NCI-H2227 (cell line): ENCODE measurements at regions not wholly inside any gene's neighbourhood (a gene's known extent, or its start where the extent isn't known, plus 50 kb on each side); places are given as distances from the start of the nearest gene placed in this dataset.
A peak's percentile ranks its signal among the peaks of the same experiment; 100 is the strongest.
"Not testable (repeated sequence)": the region's sequence is repeated elsewhere in the genome, so short reads cannot be mapped to it uniquely, and the experiment has no call there.

Source experiments
- DNase-seq: peaks from one replicate; lab custom pipeline; 2025; ENCODE audit not compliant: unreplicated experiment; lab: John Stamatoyannopoulos, UW

- not testable (repeated sequence) for DNase-seq
These were observed 201.3 kb downstream of the LIPI start for GRCh38 chr21:14009238-14009981.

DNA sequence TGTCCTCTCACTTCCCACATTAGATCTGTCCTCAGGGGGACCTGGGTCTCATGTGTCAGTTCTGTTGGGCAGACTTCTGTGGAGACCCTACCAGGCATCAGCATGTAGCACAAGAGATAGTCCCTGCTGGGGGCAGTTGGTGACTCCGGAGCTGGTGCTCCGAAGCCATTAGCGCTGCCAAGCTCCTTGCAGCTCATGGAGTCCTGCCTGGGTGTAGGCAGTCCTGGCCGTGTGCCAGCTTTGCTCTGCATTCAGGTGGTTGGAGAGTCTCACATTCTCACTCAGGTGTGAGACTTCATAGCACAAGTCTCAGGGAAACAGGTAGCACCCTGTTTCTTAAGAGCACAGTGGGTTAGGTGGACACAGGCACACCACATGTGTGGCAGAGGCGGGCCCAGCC lies 202.3 kb downstream of the LIPI start:
- not testable (repeated sequence) for DNase-seq

GRCh38 chr21:14008006-14008405 lies 202.7 kb downstream of the LIPI start:
- not testable (repeated sequence) for DNase-seq

- not testable (repeated sequence) for DNase-seq
These were observed 204.6 kb downstream of the LIPI start for GRCh38 chr21:14006144-14006543.

GRCh38 chr21:13986996-13987958 lies 223.5 kb downstream of the LIPI start:
- DNase-seq, result not testable (repeated sequence)

DNA sequence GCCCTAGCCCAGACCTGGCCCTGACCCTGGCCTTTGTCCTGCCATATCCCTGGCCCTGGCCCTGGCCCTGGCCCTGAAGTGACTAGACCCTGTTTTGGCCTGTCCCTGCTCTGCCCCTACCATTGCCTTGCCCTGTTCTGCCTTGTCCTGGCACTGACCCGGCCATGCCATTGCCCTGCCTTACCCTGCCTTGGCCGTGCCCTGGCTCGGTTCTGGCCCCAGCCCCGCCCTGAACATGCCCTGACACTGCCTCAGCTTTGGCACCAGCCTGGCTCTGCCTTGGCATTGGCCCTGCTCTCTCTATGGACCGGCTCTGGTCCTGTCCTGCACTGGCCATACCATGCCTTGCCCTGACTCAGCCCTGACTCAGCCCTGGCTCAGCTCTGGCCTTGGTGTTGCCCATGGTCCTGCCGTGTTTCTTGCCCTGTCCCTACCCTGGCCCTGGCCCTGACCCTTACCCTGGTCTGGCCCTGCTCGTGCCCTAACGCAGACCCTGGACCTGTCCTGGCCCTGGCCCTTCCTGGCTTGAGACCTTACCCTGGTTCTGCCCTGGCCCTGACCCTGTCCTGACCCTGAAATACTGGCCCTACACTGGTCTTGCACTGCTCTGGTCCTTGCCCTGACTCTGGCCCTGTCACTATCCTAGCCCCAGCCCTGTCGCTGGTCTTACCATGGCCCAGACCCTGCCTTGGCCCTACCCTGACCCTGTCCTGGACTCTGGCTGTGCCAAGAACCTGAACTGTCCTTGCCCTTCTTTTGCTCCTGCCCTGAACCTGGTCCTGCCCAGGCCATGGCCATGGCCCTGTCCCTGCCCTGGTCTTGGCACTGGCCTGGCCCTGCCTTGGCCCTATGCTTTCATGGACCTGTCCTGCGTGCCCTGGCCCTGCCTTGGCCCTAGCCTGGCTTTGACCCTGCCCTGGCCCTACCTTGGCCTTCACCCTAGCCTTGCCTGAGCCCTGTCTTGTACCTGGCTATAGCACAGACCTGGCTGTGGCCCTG lies 224.6 kb downstream of the LIPI start:
- not testable (repeated sequence) for DNase-seq

DNA sequence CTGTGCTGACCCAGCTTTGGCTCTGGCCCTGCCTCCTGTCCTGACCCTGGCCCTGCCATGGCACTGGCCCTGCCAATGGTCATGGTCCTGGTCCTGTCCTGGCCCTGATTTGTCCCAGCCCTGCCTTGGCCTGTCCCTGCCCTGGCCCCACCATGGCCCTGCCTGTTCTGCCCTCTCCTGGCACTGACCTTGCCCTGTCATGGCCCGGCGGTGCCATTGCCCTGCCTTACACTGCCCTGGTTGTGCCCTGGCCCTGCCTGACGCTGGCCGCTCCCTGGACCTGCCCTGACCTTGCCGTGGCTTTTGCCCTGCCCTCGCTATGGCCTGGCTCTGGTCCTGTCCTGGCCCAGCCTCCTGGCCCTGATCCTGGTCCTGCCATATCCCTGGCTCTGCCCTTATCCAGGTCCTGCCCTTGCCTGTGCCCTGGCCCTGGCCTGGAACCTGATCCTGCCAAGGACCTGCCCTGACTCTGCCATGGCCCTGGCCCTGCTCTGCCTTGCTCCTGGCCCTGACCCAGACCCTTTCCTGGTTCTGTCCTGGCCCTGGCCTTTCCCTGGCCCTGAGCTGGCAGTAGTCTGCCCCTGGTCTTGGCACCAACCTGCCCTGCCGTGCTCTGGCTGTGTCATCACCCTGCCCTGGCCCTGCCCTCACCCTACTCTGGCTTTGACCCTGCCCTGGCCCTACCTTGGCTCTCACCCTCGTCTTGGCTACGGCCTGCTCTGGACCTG lies 225.5 kb downstream of the LIPI start:
- DNase-seq, result not testable (repeated sequence)

GRCh38 chr21:13984728-13985127 lies 226.0 kb downstream of the LIPI start:
- DNase-seq, result not testable (repeated sequence)

DNA sequence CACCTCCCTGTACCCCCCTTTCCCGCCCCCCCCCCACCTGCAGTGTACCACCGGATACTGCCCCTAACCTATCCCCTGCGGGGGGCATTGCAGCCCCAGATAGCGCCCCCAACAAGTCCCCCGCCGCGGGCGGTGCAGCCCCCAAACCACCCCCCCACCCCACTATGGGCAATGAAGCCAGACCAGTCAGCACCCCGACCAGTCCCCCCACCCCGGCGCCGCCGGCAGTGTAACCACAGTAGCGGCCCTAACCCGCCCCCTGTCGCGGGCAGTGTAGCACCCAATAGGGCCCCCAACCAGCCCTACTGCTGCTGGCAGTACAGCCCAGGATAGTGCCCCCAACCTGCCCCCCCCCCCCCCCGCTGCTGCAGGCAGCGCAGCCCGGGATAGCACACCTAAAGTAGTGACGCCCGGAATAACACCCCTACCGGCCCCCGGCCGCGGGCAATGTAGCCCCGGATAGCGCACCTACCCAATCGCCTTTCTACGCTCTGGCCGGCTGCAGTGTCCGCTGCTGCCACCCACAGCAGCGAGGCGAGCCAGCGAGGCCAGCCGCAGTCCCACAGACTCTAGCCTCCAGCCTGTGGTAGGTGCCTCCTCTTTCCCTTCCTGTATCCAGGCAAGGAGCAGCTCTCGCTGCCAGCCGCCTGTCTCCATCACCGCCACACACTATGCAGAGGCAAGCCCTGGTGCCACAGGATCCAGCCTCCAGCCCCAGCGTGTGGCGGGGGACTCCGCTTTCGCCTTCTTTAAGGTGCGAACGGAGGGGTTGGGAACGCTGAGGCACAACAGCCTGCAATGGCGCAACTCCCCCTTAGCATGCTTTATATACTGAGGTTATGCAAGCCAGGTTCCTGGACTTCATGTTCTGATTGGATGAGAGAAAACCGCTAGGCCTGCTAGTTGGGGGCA lies 229.3 kb downstream of the LIPI start:
- DNase-seq, result not testable (repeated sequence)

- DNase-seq, result peak; percentile 79
These were observed 230.6 kb downstream of the LIPI start for GRCh38 chr21:13980115-13980662.

- DNase-seq, result not testable (repeated sequence)
These were observed 231.1 kb downstream of the LIPI start for GRCh38 chr21:13979608-13980007.

- not testable (repeated sequence) for DNase-seq
These were observed 236.2 kb downstream of the LIPI start for GRCh38 chr21:13974582-13974981.

DNA sequence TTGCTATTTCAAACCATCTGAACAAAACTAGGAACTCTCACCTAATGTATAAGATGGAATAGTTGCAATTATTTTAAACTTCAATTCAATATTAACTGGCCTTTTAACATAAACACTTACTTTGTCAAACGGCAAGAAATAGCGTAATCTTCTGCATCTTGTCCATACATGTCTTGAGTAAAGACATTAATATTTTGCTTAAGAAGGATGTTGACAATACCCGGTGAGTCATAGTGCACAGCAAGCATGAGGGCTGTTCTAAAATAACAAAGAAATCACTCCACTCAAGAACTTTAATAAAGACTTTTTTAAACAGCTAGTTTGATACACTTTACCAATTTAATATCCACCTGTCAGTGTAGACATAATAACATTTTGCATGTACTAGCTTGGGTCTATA lies 240.9 kb downstream of the LIPI start:
- DNase-seq, result not testable (repeated sequence)

- DNase-seq, result not testable (repeated sequence)
These were observed 241.8 kb downstream of the LIPI start for GRCh38 chr21:13969002-13969401.

- DNase-seq, result not testable (repeated sequence)
These were observed 247.5 kb downstream of the LIPI start for GRCh38 chr21:13963259-13963658.

GRCh38 chr21:13937236-13937635 lies 273.5 kb downstream of the LIPI start:
- no peak for DNase-seq

- not testable (repeated sequence) for DNase-seq
These were observed 274.5 kb downstream of the LIPI start for GRCh38 chr21:13936033-13936937.
